ENCODE measurements at regions not wholly inside any gene's neighbourhood (a gene's known extent, or its start where the extent isn't known, plus 50 kb on each side); places are given as distances from the start of the nearest gene placed in this dataset.

GRCh38 chr6:14827354-14827753 is 418.5 kb upstream of the JARID2 start:
- TF ChIP-seq CTCF (IDR thresholded peaks at IDR 0.05) (no peak), SIN3A (IDR thresholded peaks at IDR 0.05; ENCODE audit: borderline replicate concordance, insufficient read depth, low read depth, low read length) (no peak), POLR2AphosphoS5 (IDR thresholded peaks at IDR 0.05; ENCODE audit: low read depth, low read length) (no peak), TCF7L2 (IDR thresholded peaks at IDR 0.05; ENCODE audit: low read depth, low read length) (no peak)
- TF ChIP-seq, protein P1, sequence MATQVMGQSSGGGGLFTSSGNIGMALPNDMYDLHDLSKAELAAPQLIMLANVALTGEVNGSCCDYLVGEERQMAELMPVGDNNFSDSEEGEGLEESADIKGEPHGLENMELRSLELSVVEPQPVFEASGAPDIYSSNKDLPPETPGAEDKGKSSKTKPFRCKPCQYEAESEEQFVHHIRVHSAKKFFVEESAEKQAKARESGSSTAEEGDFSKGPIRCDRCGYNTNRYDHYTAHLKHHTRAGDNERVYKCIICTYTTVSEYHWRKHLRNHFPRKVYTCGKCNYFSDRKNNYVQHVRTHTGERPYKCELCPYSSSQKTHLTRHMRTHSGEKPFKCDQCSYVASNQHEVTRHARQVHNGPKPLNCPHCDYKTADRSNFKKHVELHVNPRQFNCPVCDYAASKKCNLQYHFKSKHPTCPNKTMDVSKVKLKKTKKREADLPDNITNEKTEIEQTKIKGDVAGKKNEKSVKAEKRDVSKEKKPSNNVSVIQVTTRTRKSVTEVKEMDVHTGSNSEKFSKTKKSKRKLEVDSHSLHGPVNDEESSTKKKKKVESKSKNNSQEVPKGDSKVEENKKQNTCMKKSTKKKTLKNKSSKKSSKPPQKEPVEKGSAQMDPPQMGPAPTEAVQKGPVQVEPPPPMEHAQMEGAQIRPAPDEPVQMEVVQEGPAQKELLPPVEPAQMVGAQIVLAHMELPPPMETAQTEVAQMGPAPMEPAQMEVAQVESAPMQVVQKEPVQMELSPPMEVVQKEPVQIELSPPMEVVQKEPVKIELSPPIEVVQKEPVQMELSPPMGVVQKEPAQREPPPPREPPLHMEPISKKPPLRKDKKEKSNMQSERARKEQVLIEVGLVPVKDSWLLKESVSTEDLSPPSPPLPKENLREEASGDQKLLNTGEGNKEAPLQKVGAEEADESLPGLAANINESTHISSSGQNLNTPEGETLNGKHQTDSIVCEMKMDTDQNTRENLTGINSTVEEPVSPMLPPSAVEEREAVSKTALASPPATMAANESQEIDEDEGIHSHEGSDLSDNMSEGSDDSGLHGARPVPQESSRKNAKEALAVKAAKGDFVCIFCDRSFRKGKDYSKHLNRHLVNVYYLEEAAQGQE (IDR thresholded peaks at IDR 0.05; ENCODE audit: insufficient read depth in 1 of 2, low read depth in 2 of 2, low read length in 1 of 2), result no peak
